Fibroblast of lung (primary cell): ENCODE measurements at regions not wholly inside any gene's neighbourhood (a gene's known extent, or its start where the extent isn't known, plus 50 kb on each side); places are given as distances from the start of the nearest gene placed in this dataset.

Experiments
- DNase-seq, 2 donors: peaks; one replicate each; pipeline versions ENCODE4 v3.0.0 to v3.0.0-alpha.2; 2010; ENCODE audit warnings: low read depth in 2 of 2
- H2AFZ ChIP-seq: 2 replicates; pipeline ENCODE4 v1.5.1; 2012; ENCODE audit warnings: low read length, control low read depth, inconsistent platforms
- H3K27ac ChIP-seq: 2 replicates; pipeline ENCODE4 v1.5.1; 2011; ENCODE audit warnings: low read length, control low read depth; ENCODE audit not compliant: insufficient read depth
- H3K27me3 ChIP-seq: 2 replicates; pipeline ENCODE4 v1.5.1; 2011; ENCODE audit warnings: mild to moderate bottlenecking, low read length; ENCODE audit not compliant: control insufficient read depth, insufficient read depth
- H3K36me3 ChIP-seq: 2 replicates; pipeline ENCODE4 v1.5.1; 2011; ENCODE audit warnings: low read length; ENCODE audit not compliant: control insufficient read depth, insufficient read depth
- H3K4me1 ChIP-seq: 2 replicates; pipeline ENCODE4 v1.5.1; 2011; ENCODE audit warnings: low read length; ENCODE audit not compliant: control insufficient read depth, insufficient read depth; ENCODE audit errors: extremely low read depth
- H3K4me2 ChIP-seq: 2 replicates; pipeline ENCODE4 v1.5.1; 2011; ENCODE audit warnings: low read length, control low read depth; ENCODE audit not compliant: insufficient read depth; ENCODE audit errors: extremely low read depth
- H3K4me3 ChIP-seq, 4 experiments: fragments of 200-600 bp in 1 of 4; sonication (generic) in 1 of 4; replicated peaks in 1 of 4; 2 replicates each; pipeline ENCODE4 v1.5.1; 2011 to 2016; ENCODE audit warnings: low read length in 4 of 4, low read depth in 3 of 4, mild to moderate bottlenecking in 3 of 4, control low read depth in 2 of 4, inconsistent platforms in 1 of 4, mixed read lengths in 1 of 4; ENCODE audit not compliant: insufficient read depth in 1 of 4; ENCODE audit errors: control extremely low read depth in 1 of 4
- H3K79me2 ChIP-seq: 2 replicates; pipeline ENCODE4 v1.5.1; 2012; ENCODE audit warnings: mild to moderate bottlenecking, low read length, inconsistent platforms; ENCODE audit not compliant: control insufficient read depth, insufficient read depth
- H3K9ac ChIP-seq: 2 replicates; pipeline ENCODE4 v1.5.1; 2011; ENCODE audit warnings: mild to moderate bottlenecking, low read length, control low read depth; ENCODE audit not compliant: insufficient read depth
- H3K9me3 ChIP-seq: 2 replicates; pipeline ENCODE4 v1.5.1; 2012; ENCODE audit warnings: low read depth, low read length; ENCODE audit not compliant: control insufficient read depth, insufficient read depth
- H4K20me1 ChIP-seq: 2 replicates; pipeline ENCODE4 v1.5.1; 2011; ENCODE audit warnings: low read length; ENCODE audit not compliant: control insufficient read depth, insufficient read depth; ENCODE audit errors: extremely low read depth
- EZH2 ChIP-seq: IDR thresholded peaks from 2 replicates; pipeline ENCODE4 v1.5.1; 2012; ENCODE audit warnings: low read length, control low read depth, mild to moderate bottlenecking; ENCODE audit errors: missing control alignments
- TF ChIP-seq, protein P1 (sequence below), 2 donors: IDR thresholded peaks in 1 of 2; conservative IDR thresholded peaks in 1 of 2; 1 replicate in 1 of 2; 2 replicates in 1 of 2; pipeline ENCODE4 v1.5.1; 2011 to 2012; ENCODE audit warnings: low read length in 2 of 2, control low read depth in 1 of 2, inconsistent platforms in 1 of 2, low read depth in 1 of 2, mild to moderate bottlenecking in 1 of 2

DNA sequence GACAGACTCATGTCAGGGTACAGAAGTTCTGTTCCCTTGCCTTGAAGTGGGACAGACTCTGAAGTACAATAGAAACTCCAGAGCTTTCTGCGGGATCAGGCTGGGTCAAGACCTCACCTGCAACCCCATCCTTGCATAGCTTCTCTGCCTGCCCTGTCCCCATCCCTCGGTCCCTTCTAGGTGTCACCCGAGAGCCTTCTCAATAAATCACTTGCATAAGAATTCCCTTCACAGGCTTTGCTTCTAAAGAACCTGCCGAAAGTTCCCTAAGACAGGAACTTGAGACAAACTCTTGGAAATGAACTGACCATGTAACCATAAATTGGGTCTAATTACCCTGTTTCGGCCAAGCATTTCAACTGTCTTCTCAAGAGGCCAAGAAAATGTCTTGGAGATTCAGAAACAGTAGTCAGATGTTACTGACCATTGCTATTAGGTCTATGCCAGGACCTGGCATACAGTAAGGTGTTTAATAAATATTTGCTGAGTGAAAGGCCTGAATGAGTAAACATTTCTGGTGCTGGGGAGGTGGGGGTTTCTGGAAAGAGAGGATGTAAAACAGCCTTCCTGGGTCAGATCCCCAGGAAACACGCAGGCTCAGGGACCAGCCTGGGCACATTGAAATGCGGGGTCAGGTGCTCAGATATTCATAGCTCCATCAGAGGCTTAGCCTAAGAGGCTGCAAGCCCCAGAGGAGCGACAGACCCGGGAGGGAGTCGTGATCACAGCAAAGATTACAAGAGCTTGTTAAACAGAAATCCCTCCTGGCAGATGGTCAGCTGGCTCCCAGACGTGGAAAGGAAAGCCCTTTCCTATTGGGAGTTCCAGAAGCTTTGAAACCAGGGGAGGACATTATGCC, 226.2 kb upstream of the LHX5 start:
- Histone ChIP-seq H2AFZ (no peak overlapping the region), H3K9ac (no peak overlapping the region), H4K20me1 (no peaks in the 10 kb centered on the region), H3K9me3 (no peaks in the 10 kb centered on the region), H3K4me3 (no peak overlapping the region), H3K4me2 (no peak overlapping the region), H3K27ac (no peak overlapping the region), H3K4me1 (no peaks in the 10 kb centered on the region), H3K27me3 (no peaks in the 10 kb centered on the region), H3K79me2 (no peaks in the 10 kb centered on the region), H3K36me3 (no peaks in the 10 kb centered on the region)
- TF ChIP-seq, protein P1, sequence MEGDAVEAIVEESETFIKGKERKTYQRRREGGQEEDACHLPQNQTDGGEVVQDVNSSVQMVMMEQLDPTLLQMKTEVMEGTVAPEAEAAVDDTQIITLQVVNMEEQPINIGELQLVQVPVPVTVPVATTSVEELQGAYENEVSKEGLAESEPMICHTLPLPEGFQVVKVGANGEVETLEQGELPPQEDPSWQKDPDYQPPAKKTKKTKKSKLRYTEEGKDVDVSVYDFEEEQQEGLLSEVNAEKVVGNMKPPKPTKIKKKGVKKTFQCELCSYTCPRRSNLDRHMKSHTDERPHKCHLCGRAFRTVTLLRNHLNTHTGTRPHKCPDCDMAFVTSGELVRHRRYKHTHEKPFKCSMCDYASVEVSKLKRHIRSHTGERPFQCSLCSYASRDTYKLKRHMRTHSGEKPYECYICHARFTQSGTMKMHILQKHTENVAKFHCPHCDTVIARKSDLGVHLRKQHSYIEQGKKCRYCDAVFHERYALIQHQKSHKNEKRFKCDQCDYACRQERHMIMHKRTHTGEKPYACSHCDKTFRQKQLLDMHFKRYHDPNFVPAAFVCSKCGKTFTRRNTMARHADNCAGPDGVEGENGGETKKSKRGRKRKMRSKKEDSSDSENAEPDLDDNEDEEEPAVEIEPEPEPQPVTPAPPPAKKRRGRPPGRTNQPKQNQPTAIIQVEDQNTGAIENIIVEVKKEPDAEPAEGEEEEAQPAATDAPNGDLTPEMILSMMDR (conservative IDR thresholded peaks at IDR 0.05 in 1 of 2, IDR thresholded peaks at IDR 0.05 in 1 of 2; ENCODE audit: low read depth in 1 of 2, low read length in 2 of 2): no peak
- TF ChIP-seq EZH2: no peak
- no peak for DNase-seq

DNA sequence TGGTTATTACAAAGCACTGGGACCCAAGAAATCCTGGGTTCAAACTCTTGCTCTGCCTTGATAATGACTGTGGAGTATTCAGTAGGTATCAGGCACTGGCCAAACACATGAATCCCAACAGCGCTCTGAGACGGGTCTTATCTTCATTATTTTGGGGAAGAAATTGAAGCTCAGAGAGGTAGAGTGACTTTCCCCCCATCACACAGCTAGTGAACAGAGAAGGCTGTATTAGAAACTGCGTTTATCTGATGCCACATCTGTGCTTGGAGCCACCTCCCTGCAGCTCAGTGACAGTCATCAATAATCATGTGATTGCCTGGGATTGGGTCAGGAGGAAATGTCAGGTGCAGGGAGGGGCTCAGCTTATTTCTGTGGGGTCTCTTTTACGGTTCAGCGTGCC, 225.4 kb upstream of the LHX5 start:
- no peaks in the 10 kb centered on the region for H3K27me3 ChIP-seq
- H4K20me1 ChIP-seq: no peaks in the 10 kb centered on the region
- H3K79me2 ChIP-seq: no peaks in the 10 kb centered on the region
- no peaks in the 10 kb centered on the region for H3K36me3 ChIP-seq
- H3K4me2 ChIP-seq: no peak overlapping the region
- no peak overlapping the region for H3K27ac ChIP-seq
- H2AFZ ChIP-seq: no peak overlapping the region
- TF ChIP-seq, protein P1 (conservative IDR thresholded peaks at IDR 0.05 in 1 of 2, IDR thresholded peaks at IDR 0.05 in 1 of 2; ENCODE audit: low read depth in 1 of 2, low read length in 2 of 2): no peak
- TF ChIP-seq EZH2: no peak
- no peak for DNase-seq
- H3K9ac ChIP-seq: no peak overlapping the region
- no peaks in the 10 kb centered on the region for H3K9me3 ChIP-seq
- H3K4me1 ChIP-seq: no peaks in the 10 kb centered on the region
- no peak overlapping the region for H3K4me3 ChIP-seq

DNA sequence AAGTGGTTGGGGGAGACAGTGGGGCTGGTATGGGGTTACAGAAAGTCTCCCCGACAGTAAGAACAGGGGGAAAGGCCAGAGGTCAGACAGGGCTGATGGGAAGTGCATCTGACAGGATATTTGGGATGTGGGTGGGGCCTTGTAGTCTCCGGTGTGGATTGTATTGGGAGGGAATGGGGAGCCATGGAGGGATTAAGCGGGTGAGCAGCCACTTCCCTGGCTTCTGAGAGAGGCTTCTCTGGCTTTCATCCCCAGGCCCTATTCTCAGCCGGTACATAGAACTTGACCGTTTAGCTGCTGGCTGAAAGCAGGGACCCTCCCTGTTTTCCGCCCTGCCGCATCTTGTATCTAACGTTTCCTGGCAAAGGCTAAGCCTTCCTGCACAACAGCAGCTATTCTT, 222.0 kb upstream of the LHX5 start:
- no peaks in the 10 kb centered on the region for H3K4me1 ChIP-seq
- H3K9me3 ChIP-seq: no peaks in the 10 kb centered on the region
- no peak for DNase-seq
- no peaks in the 10 kb centered on the region for H3K27me3 ChIP-seq
- H3K36me3 ChIP-seq: no peaks in the 10 kb centered on the region
- H3K9ac ChIP-seq: no peak overlapping the region
- no peaks in the 10 kb centered on the region for H4K20me1 ChIP-seq
- H3K4me2 ChIP-seq: no peak overlapping the region
- H3K27ac ChIP-seq: no peak overlapping the region
- TF ChIP-seq, protein P1 (conservative IDR thresholded peaks at IDR 0.05 in 1 of 2, IDR thresholded peaks at IDR 0.05 in 1 of 2; ENCODE audit: low read depth in 1 of 2, low read length in 2 of 2): no peak
- no peak for TF ChIP-seq EZH2
- no peaks in the 10 kb centered on the region for H3K79me2 ChIP-seq
- H3K4me3 ChIP-seq: no peak overlapping the region
- H2AFZ ChIP-seq: no peak overlapping the region
